OCI-LY1 (cell line): ENCODE measurements at regions not wholly inside any gene's neighbourhood (a gene's known extent, or its start where the extent isn't known, plus 50 kb on each side); places are given as distances from the start of the nearest gene placed in this dataset.

Experiments used
- CTCF ChIP-seq: fragments of 200-600 bp; sonication (generic), shearing (Covaris generic); IDR thresholded peaks from 2 replicates; pipeline ENCODE4 v1.5.1; 2017; ENCODE audit warnings: mild to moderate bottlenecking, antibody characterized with exemption, low read length, moderate library complexity, mixed read lengths
- EZH2 ChIP-seq: fragments of 200-600 bp; sonication (generic), shearing (Covaris generic); IDR thresholded peaks from 2 replicates; pipeline ENCODE4 v1.8.0; 2017; ENCODE audit warnings: borderline replicate concordance, mixed run types, mild to moderate bottlenecking, antibody characterized with exemption, low read length, moderate library complexity, mixed read lengths

- TF ChIP-seq CTCF, result no peak
- no peak for TF ChIP-seq EZH2
These were observed 760.4 kb upstream of the PABPC4L start for GRCh38 chr4:134961963-134962362.
